Esophagus muscularis mucosa (tissue), 3 donors: ENCODE measurements at regions not wholly inside any gene's neighbourhood (a gene's known extent, or its start where the extent isn't known, plus 50 kb on each side); places are given as distances from the start of the nearest gene placed in this dataset.

Experiments used
- POLR2A ChIP-seq: fragments of 450-650 bp; IDR thresholded peaks from one replicate; pipeline ENCODE4 v1.6.1; 2017; ENCODE audit warnings: antibody characterized with exemption, moderate library complexity, mild to moderate bottlenecking, low read depth
- TF ChIP-seq, protein P1 (sequence below), 3 experiments: fragments of 200-600 bp in 2 of 3; fragments of 450-650 bp in 1 of 3; sonication (generic) in 2 of 3; IDR thresholded peaks; one replicate each; pipeline ENCODE4 v1.5.1; 2017 to 2019; ENCODE audit warnings: antibody characterized with exemption in 3 of 3, mild to moderate bottlenecking in 2 of 3, moderate library complexity in 1 of 3

DNA sequence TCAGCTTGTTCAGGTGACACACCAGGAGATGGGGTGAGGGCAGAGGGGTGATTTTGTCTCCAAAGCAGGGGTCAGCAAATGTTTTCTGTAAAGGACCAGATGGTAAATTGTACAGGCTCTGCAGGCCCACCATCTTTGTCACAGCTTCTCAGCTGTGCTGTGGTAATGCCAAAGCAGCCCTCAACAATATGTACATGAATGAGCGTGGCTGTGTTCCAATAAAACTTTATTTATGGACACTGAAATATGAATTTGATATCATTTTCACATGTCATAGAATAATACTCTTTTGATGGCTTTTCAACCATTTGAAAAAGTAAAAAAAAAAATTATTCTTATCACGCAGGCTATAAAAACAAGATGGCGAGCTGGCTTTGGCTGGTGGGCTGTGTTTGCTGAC, 206.4 kb upstream of the RPL38 start:
- no peak for TF ChIP-seq POLR2A
- TF ChIP-seq, protein P1, sequence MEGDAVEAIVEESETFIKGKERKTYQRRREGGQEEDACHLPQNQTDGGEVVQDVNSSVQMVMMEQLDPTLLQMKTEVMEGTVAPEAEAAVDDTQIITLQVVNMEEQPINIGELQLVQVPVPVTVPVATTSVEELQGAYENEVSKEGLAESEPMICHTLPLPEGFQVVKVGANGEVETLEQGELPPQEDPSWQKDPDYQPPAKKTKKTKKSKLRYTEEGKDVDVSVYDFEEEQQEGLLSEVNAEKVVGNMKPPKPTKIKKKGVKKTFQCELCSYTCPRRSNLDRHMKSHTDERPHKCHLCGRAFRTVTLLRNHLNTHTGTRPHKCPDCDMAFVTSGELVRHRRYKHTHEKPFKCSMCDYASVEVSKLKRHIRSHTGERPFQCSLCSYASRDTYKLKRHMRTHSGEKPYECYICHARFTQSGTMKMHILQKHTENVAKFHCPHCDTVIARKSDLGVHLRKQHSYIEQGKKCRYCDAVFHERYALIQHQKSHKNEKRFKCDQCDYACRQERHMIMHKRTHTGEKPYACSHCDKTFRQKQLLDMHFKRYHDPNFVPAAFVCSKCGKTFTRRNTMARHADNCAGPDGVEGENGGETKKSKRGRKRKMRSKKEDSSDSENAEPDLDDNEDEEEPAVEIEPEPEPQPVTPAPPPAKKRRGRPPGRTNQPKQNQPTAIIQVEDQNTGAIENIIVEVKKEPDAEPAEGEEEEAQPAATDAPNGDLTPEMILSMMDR (IDR thresholded peaks at IDR 0.05), result no peak
